OCI-LY1 (cell line): ENCODE measurements at regions not wholly inside any gene's neighbourhood (a gene's known extent, or its start where the extent isn't known, plus 50 kb on each side); places are given as distances from the start of the nearest gene placed in this dataset.
A peak's percentile ranks its signal among the peaks of the same experiment; 100 is the strongest.

Source experiments
- H2AFZ ChIP-seq: fragments of 200-600 bp; sonication (generic), shearing (Covaris generic); 2 replicates; pipeline ENCODE4 v1.6.0; 2014; ENCODE audit warnings: antibody characterized with exemption, mild to moderate bottlenecking, low read length
- H3F3A ChIP-seq: fragments of 200-600 bp; sonication (generic), shearing (Covaris generic); 2 replicates; pipeline ENCODE4 v1.6.0; 2014; ENCODE audit warnings: mild to moderate bottlenecking, antibody characterized with exemption, low read length, moderate library complexity; ENCODE audit not compliant: insufficient read depth
- H3K27ac ChIP-seq: fragments of 200-600 bp; sonication (generic); 2 replicates; pipeline ENCODE4 v1.5.1; 2014; ENCODE audit warnings: low read length, mixed run types, mild to moderate bottlenecking, low read depth; ENCODE audit not compliant: poor library complexity, severe bottlenecking
- H3K27me3 ChIP-seq: fragments of 200-600 bp; sonication (generic); 2 replicates; pipeline ENCODE4 v1.6.0; 2014; ENCODE audit warnings: antibody characterized with exemption, mild to moderate bottlenecking, low read length, moderate library complexity; ENCODE audit not compliant: insufficient read depth
- H3K36me3 ChIP-seq: fragments of 200-600 bp; sonication (generic); 2 replicates; pipeline ENCODE4 v1.6.1; 2014; ENCODE audit warnings: mild to moderate bottlenecking, antibody characterized with exemption, low read length, moderate library complexity, mixed read lengths; ENCODE audit not compliant: insufficient read depth
- H3K4me1 ChIP-seq: fragments of 200-600 bp; sonication (generic); 2 replicates; pipeline ENCODE4 v1.5.1; 2014; ENCODE audit warnings: mild to moderate bottlenecking, low read length, moderate library complexity; ENCODE audit not compliant: insufficient read depth, severe bottlenecking
- H3K4me2 ChIP-seq: fragments of 200-600 bp; sonication (generic), shearing (Covaris generic); 2 replicates; pipeline ENCODE4 v1.6.1; 2014; ENCODE audit warnings: low read length
- H3K4me3 ChIP-seq: fragments of 200-600 bp; sonication (generic); 2 replicates; pipeline ENCODE4 v1.5.1; 2014; ENCODE audit warnings: low read length, low read depth, mild to moderate bottlenecking, mixed read lengths; ENCODE audit not compliant: poor library complexity, severe bottlenecking
- H3K79me2 ChIP-seq: fragments of 200-600 bp; shearing (Covaris generic); 2 replicates; pipeline ENCODE4 v1.6.1; 2016; ENCODE audit warnings: mixed run types, low read length, mixed read lengths; ENCODE audit not compliant: insufficient read depth
- H3K9ac ChIP-seq: fragments of 200-600 bp; sonication (generic), shearing (Covaris generic); 2 replicates; pipeline ENCODE4 v1.6.1; 2014; ENCODE audit warnings: mild to moderate bottlenecking, low read length, mixed read lengths
- H3K9me2 ChIP-seq: fragments of 200-600 bp; sonication (generic), shearing (Covaris generic); 2 replicates; pipeline ENCODE4 v1.6.1; 2014; ENCODE audit warnings: low read depth, mild to moderate bottlenecking, low read length, mixed read lengths
- H3K9me3 ChIP-seq: fragments of 200-600 bp; shearing (Covaris generic); 2 replicates; pipeline ENCODE4 v1.6.1; 2014; ENCODE audit warnings: low read length, mixed read lengths
- H4K20me1 ChIP-seq: fragments of 200-600 bp; sonication (generic), shearing (Covaris generic); 2 replicates; pipeline ENCODE4 v1.6.0; 2016; ENCODE audit warnings: mild to moderate bottlenecking, low read length; ENCODE audit not compliant: insufficient read depth
- CTCF ChIP-seq: fragments of 200-600 bp; sonication (generic), shearing (Covaris generic); IDR thresholded peaks from 2 replicates; pipeline ENCODE4 v1.5.1; 2017; ENCODE audit warnings: mild to moderate bottlenecking, antibody characterized with exemption, low read length, moderate library complexity, mixed read lengths
- EZH2 ChIP-seq: fragments of 200-600 bp; sonication (generic), shearing (Covaris generic); IDR thresholded peaks from 2 replicates; pipeline ENCODE4 v1.8.0; 2017; ENCODE audit warnings: borderline replicate concordance, mixed run types, mild to moderate bottlenecking, antibody characterized with exemption, low read length, moderate library complexity, mixed read lengths

- H3F3A ChIP-seq: no peaks in the 10 kb centered on the region
These were observed 137.8 kb upstream of the SPACA1 start for GRCh38 chr6:87909849-87910248.

GRCh38 chr6:87908978-87909811 is 138.4 kb upstream of the SPACA1 start:
- Histone ChIP-seq H3K27ac (peak overlapping the region; percentile 87), H3K36me3 (no peaks in the 10 kb centered on the region), H3F3A (no peaks in the 10 kb centered on the region), H3K9me3 (no peaks in the 10 kb centered on the region), H3K4me3 (no peak overlapping the region), H3K27me3 (no peaks in the 10 kb centered on the region), H3K4me1 (peaks cover 67% of the 10 kb centered on the region), H3K9ac (no peak overlapping the region), H2AFZ (no peak overlapping the region), H3K79me2 (no peaks in the 10 kb centered on the region), H3K9me2 (no peaks in the 10 kb centered on the region), H4K20me1 (no peaks in the 10 kb centered on the region), H3K4me2 (no peak overlapping the region)
- no peak for TF ChIP-seq EZH2
- no peak for TF ChIP-seq CTCF

More at GRCh38 chr6:87909849-87910248, 137.8 kb upstream of the SPACA1 start:
- Histone ChIP-seq H3K9ac (no peak overlapping the region), H3K9me3 (no peaks in the 10 kb centered on the region), H3K9me2 (no peaks in the 10 kb centered on the region), H3K4me1 (peaks cover 67% of the 10 kb centered on the region), H3K27me3 (no peaks in the 10 kb centered on the region), H3K79me2 (no peaks in the 10 kb centered on the region), H3K27ac (peak overlapping the region; percentile 87), H3K36me3 (no peaks in the 10 kb centered on the region), H2AFZ (no peak overlapping the region), H3K4me2 (no peak overlapping the region), H4K20me1 (no peaks in the 10 kb centered on the region), H3K4me3 (no peak overlapping the region)
- TF ChIP-seq EZH2 (no peak), CTCF (no peak)

GRCh38 chr6:87907521-87907920 is 140.1 kb upstream of the SPACA1 start:
- no peaks in the 10 kb centered on the region for H3F3A ChIP-seq
- no peaks in the 10 kb centered on the region for H3K9me3 ChIP-seq
- TF ChIP-seq CTCF (no peak), EZH2 (no peak)
- no peaks in the 10 kb centered on the region for H3K9me2 ChIP-seq
- H3K9ac ChIP-seq: no peak overlapping the region
- H4K20me1 ChIP-seq: no peaks in the 10 kb centered on the region
- no peaks in the 10 kb centered on the region for H3K27me3 ChIP-seq
- peaks cover 64% of the 10 kb centered on the region for H3K4me1 ChIP-seq
- H3K79me2 ChIP-seq: no peaks in the 10 kb centered on the region
- H3K4me3 ChIP-seq: no peak overlapping the region
- H2AFZ ChIP-seq: no peak overlapping the region
- H3K36me3 ChIP-seq: no peaks in the 10 kb centered on the region
- no peak overlapping the region for H3K4me2 ChIP-seq
- peak overlapping the region; percentile 87 for H3K27ac ChIP-seq
